Fibroblast of villous mesenchyme (primary cell): ENCODE measurements at regions not wholly inside any gene's neighbourhood (a gene's known extent, or its start where the extent isn't known, plus 50 kb on each side); places are given as distances from the start of the nearest gene placed in this dataset.

ENCODE experiments used
- DNase-seq: peaks from one replicate; pipeline ENCODE4 v3.0.0-alpha.2; 2010; ENCODE audit warnings: low read depth
- H3K4me3 ChIP-seq: 2 replicates; pipeline ENCODE4 v1.5.1; 2011; ENCODE audit warnings: low read depth, mild to moderate bottlenecking, low read length
- CTCF ChIP-seq: IDR thresholded peaks from 2 replicates; pipeline ENCODE4 v1.5.1; 2012; ENCODE audit warnings: low read depth, mild to moderate bottlenecking, low read length; ENCODE audit not compliant: insufficient read depth

- H3K4me3 ChIP-seq, result no peak overlapping the region
- DNase-seq, result peak; percentile 51
- no peak for TF ChIP-seq CTCF
Measured at GRCh38 chr10:51020200-51020599, 54.1 kb upstream of the PRKG1 start.

GRCh38 chr10:51022933-51023585 is 51.2 kb upstream of the PRKG1 start:
- TF ChIP-seq CTCF, result no peak
- no peak for DNase-seq
- H3K4me3 ChIP-seq, result no peak overlapping the region

GRCh38 chr10:51023636-51024035 is 50.7 kb upstream of the PRKG1 start:
- TF ChIP-seq CTCF, result no peak
- no peak for DNase-seq
- no peak overlapping the region for H3K4me3 ChIP-seq
